ENCODE measurements at regions not wholly inside any gene's neighbourhood (a gene's known extent, or its start where the extent isn't known, plus 50 kb on each side); places are given as distances from the start of the nearest gene placed in this dataset.

- no peaks in the 10 kb centered on the region for H3K36me3 ChIP-seq
- no peaks in the 10 kb centered on the region for H3K9me3 ChIP-seq
- H3K4me3 ChIP-seq: no peak overlapping the region
- H3K27me3 ChIP-seq: no peaks in the 10 kb centered on the region
- no peak overlapping the region for H3K9ac ChIP-seq (ENCODE audit: low read depth in 2 of 2, low read length in 2 of 2)
- H3K4me1 ChIP-seq: no peaks in the 10 kb centered on the region
- no peak overlapping the region for H3K27ac ChIP-seq
- no peak for DNase-seq
- no peak for TF ChIP-seq CTCF (IDR thresholded peaks at IDR 0.05)
- intact Hi-C loops (cut with DNase I): no loop called here
These were observed 132.9 kb upstream of the DIO3 start for GRCh38 chr14:101428409-101428808.

DNA sequence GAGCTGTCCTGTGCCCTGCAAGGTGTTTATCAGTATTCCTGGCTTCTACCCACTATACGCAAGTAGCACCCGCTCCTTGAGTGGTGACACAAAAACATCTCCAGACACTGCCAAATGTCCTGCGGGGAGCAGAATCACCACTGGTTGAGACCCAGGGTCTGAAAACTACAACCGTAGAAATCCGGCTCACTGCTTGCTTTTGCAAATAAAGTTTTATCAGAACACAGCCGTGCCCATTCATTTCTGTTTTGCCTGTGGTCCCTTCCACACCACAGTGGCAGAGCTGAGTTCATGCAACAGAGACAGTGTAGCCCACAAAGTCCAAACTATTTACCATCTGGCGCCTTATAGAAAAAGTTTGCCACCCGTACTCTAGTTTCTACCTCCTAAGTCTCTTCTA is 125.7 kb upstream of the DIO3 start:
- no peak for DNase-seq
- TF ChIP-seq CTCF (IDR thresholded peaks at IDR 0.05): no peak
- H3K9me3 ChIP-seq: no peaks in the 10 kb centered on the region
- H3K27me3 ChIP-seq: no peaks in the 10 kb centered on the region
- H3K9ac ChIP-seq (ENCODE audit: low read depth in 2 of 2, low read length in 2 of 2): no peak overlapping the region
- H3K27ac ChIP-seq: no peak overlapping the region
- no peak overlapping the region for H3K4me3 ChIP-seq
- intact Hi-C loops (cut with DNase I): no loop called here
- H3K4me1 ChIP-seq: no peaks in the 10 kb centered on the region
- H3K36me3 ChIP-seq: no peaks in the 10 kb centered on the region

- no peaks in the 10 kb centered on the region for H3K9me3 ChIP-seq
- H3K36me3 ChIP-seq: no peaks in the 10 kb centered on the region
- no peak for DNase-seq
- no peak overlapping the region for H3K4me3 ChIP-seq
- intact Hi-C loops (cut with DNase I): no loop called here
- no peak for TF ChIP-seq CTCF (IDR thresholded peaks at IDR 0.05)
- H3K27ac ChIP-seq: no peak overlapping the region
- H3K27me3 ChIP-seq: no peaks in the 10 kb centered on the region
- no peaks in the 10 kb centered on the region for H3K4me1 ChIP-seq
- H3K9ac ChIP-seq (ENCODE audit: low read depth in 2 of 2, low read length in 2 of 2): no peak overlapping the region
These were observed 122.3 kb upstream of the DIO3 start for GRCh38 chr14:101439023-101439422.

- no peak for TF ChIP-seq CTCF (IDR thresholded peaks at IDR 0.05)
- H3K27ac ChIP-seq: no peak overlapping the region
- no peak overlapping the region for H3K9ac ChIP-seq (ENCODE audit: low read depth in 2 of 2, low read length in 2 of 2)
- H3K27me3 ChIP-seq: no peaks in the 10 kb centered on the region
- H3K36me3 ChIP-seq: no peaks in the 10 kb centered on the region
- no peak for DNase-seq
- H3K9me3 ChIP-seq: no peaks in the 10 kb centered on the region
- H3K4me1 ChIP-seq: no peaks in the 10 kb centered on the region
- H3K4me3 ChIP-seq: no peak overlapping the region
- intact Hi-C loops (cut with DNase I): no loop called here
These were observed 120.8 kb upstream of the DIO3 start for GRCh38 chr14:101440496-101440895.

DNA sequence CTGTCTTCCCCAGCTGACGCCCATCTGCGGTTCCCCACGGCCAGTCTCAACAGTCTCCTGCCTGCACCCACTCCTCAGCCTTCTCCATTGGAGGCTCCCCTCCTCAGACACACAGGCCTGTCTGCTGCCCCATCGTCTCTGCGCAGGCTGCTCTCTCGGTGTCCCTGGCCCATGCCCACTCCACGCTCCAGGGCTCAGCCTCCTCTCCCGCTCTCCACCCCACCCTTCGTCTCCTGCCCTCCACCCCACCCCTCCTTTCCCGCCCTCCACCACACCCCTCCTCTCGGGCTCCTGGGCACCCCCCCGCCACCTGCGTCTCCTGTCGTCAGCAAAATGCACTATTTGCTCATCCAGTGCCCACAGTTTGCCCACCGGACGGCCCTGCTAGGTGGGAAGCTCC is 119.6 kb upstream of the DIO3 start:
- Histone ChIP-seq H3K27ac (no peak overlapping the region), H3K4me3 (no peak overlapping the region), H3K27me3 (no peaks in the 10 kb centered on the region), H3K4me1 (no peaks in the 10 kb centered on the region), H3K9me3 (no peaks in the 10 kb centered on the region), H3K9ac (ENCODE audit: low read depth in 2 of 2, low read length in 2 of 2) (no peak overlapping the region), H3K36me3 (no peaks in the 10 kb centered on the region)
- TF ChIP-seq CTCF (IDR thresholded peaks at IDR 0.05): no peak
- intact Hi-C loops (cut with DNase I): no loop called here
- no peak for DNase-seq

DNA sequence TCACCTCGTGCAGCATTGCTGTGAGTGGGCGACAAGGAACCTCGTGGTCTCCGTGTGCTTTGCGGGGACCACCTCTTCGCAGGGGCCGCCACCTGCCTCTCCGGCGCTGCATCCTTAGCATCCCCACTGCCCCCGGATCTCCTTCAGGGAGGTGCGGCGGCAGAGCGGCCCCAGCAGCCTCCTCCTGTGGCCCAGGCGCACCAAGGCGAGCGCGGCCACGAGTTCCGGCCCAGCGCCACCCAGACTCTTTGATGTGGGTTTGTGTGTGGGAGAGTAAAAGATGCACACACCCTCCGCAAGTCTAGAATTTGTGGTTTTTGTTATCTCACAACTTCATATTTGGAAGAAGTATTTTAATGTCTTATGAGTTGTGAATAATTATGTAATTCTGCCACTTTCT is 118.8 kb upstream of the DIO3 start:
- no peak for TF ChIP-seq CTCF (IDR thresholded peaks at IDR 0.05)
- no peak overlapping the region for H3K9ac ChIP-seq (ENCODE audit: low read depth in 2 of 2, low read length in 2 of 2)
- no peaks in the 10 kb centered on the region for H3K36me3 ChIP-seq
- no peaks in the 10 kb centered on the region for H3K9me3 ChIP-seq
- no peaks in the 10 kb centered on the region for H3K27me3 ChIP-seq
- DNase-seq: no peak
- H3K4me3 ChIP-seq: no peak overlapping the region
- H3K4me1 ChIP-seq: no peaks in the 10 kb centered on the region
- intact Hi-C loops (cut with DNase I): no loop called here
- no peak overlapping the region for H3K27ac ChIP-seq

Data from colonic mucosa (tissue), 4 donors.